BE2C (cell line): ENCODE measurements at regions not wholly inside any gene's neighbourhood (a gene's known extent, or its start where the extent isn't known, plus 50 kb on each side); places are given as distances from the start of the nearest gene placed in this dataset.

Source experiments
- DNase-seq: peaks from one replicate; pipeline ENCODE4 v3.0.0-alpha.2; 2020
- H3K27me3 ChIP-seq: fragments of 250-450 bp; sonication (Bioruptor Pico); 2 replicates; pipeline ENCODE4 v1.5.1; 2020; ENCODE audit warnings: mild to moderate bottlenecking
- H3K36me3 ChIP-seq: fragments of 250-450 bp; sonication (Bioruptor Pico); 2 replicates; pipeline ENCODE4 v1.5.1; 2020; ENCODE audit warnings: mild to moderate bottlenecking
- H3K4me1 ChIP-seq: fragments of 250-450 bp; sonication (Bioruptor Pico); 2 replicates; pipeline ENCODE4 v1.5.1; 2020
- H3K4me3 ChIP-seq: 2 replicates; pipeline ENCODE4 v1.5.1; 2011; ENCODE audit warnings: low read depth, low read length
- H3K9me3 ChIP-seq: fragments of 250-450 bp; sonication (Bioruptor Pico); 2 replicates; pipeline ENCODE4 v1.5.1; 2020
- CTCF ChIP-seq: IDR thresholded peaks from 2 replicates; pipeline ENCODE4 v1.5.1; 2012; ENCODE audit warnings: mild to moderate bottlenecking, low read depth, low read length

GRCh38 chr5:56459394-56460194, 226.5 kb upstream of the ANKRD55 start:
- H3K4me3 ChIP-seq = no peak overlapping the region
- no peaks in the 10 kb centered on the region for H3K27me3 ChIP-seq
- no peak for TF ChIP-seq CTCF
- H3K4me1 ChIP-seq = peaks cover 29% of the 10 kb centered on the region
- no peaks in the 10 kb centered on the region for H3K36me3 ChIP-seq
- DNase-seq = no peak
- no peaks in the 10 kb centered on the region for H3K9me3 ChIP-seq

- H3K36me3 ChIP-seq = no peaks in the 10 kb centered on the region
- H3K9me3 ChIP-seq = no peaks in the 10 kb centered on the region
- H3K4me3 ChIP-seq = no peak overlapping the region
- no peaks in the 10 kb centered on the region for H3K27me3 ChIP-seq
- no peak for TF ChIP-seq CTCF
- no peak for DNase-seq
- peaks cover 32% of the 10 kb centered on the region for H3K4me1 ChIP-seq
These were observed 225.0 kb upstream of the ANKRD55 start for GRCh38 chr5:56457887-56458812.

- H3K36me3 ChIP-seq = no peaks in the 10 kb centered on the region
- no peak for TF ChIP-seq CTCF
- DNase-seq = no peak
- peaks cover 32% of the 10 kb centered on the region for H3K4me1 ChIP-seq
- H3K4me3 ChIP-seq = no peak overlapping the region
- H3K9me3 ChIP-seq = no peaks in the 10 kb centered on the region
- no peaks in the 10 kb centered on the region for H3K27me3 ChIP-seq
These were observed 222.9 kb upstream of the ANKRD55 start for GRCh38 chr5:56456002-56456401.

- H3K4me1 ChIP-seq = peaks cover 26% of the 10 kb centered on the region
- no peak overlapping the region for H3K4me3 ChIP-seq
- H3K27me3 ChIP-seq = no peaks in the 10 kb centered on the region
- H3K36me3 ChIP-seq = no peaks in the 10 kb centered on the region
- TF ChIP-seq CTCF = no peak
- no peaks in the 10 kb centered on the region for H3K9me3 ChIP-seq
- no peak for DNase-seq
These were observed 222.3 kb upstream of the ANKRD55 start for GRCh38 chr5:56455417-56455816.

GRCh38 chr5:56454219-56454862, 221.2 kb upstream of the ANKRD55 start:
- Histone ChIP-seq H3K36me3 (no peaks in the 10 kb centered on the region), H3K27me3 (no peaks in the 10 kb centered on the region), H3K4me3 (no peak overlapping the region), H3K4me1 (peaks cover 16% of the 10 kb centered on the region), H3K9me3 (no peaks in the 10 kb centered on the region)
- no peak for DNase-seq
- no peak for TF ChIP-seq CTCF
